ENCODE measurements at regions not wholly inside any gene's neighbourhood (a gene's known extent, or its start where the extent isn't known, plus 50 kb on each side); places are given as distances from the start of the nearest gene placed in this dataset.

DNA sequence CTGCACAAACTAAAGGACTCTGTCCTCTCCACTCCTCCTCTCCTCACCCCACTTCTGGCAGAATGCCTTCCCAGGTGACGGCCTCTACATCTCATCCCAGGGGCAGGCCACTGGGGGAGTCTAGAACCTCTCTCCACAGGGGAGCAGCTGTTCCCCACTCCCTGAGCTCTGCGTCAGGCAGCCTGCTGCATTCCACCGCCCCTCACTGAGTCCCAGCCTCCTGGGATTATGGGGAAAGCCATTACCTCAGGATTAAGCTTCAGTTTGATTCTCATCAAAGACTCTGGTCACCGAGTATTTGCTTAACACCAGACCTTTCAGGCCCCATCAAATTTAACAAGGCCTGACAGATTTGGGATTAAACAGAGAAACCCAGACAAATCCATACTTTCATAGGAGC is 405.9 kb downstream of the NXPE2 start:
- no peak for DNase-seq

DNA sequence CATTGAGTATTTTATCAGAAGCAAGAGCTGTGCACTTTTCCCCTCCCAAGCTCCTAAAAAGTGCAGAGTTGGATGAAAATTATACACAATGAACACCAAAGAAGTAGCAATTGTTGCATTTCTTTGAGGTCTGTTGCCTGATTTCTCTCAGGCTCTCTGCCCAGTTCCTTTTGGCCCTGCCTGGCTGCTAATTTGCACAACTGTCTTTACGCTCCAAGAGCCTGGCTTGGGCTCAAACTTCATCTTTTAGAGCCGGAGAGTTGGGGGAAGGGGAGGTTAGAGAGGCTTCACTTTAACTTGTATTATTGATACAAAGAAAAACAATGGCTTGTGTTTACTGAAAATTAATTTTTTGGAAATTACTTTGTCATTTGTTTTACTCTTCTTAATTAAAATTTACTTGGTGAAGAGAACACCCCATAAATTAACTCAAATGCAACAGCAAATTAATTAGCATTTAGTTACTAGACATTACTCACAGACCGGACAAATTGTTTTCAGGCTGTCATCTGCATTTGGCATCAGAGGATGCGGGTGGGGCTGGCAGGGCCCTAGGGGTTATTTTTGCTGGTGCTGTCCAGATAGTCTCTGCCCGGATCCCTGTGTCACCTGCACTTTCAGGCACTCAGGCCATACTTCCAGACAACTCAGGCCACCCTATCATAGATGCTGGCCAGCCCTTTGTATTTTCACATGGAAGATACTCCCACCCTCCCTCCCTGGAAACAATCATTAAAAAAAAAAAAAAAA is 407.3 kb downstream of the NXPE2 start:
- no peak for DNase-seq

- DNase-seq, result no peak
Observed at GRCh38 chr11:115087791-115088190, 409.5 kb downstream of the NXPE2 start.

- DNase-seq, result no peak
Observed at GRCh38 chr11:115092516-115092915, 411.7 kb downstream of the CADM1 start.

DNA sequence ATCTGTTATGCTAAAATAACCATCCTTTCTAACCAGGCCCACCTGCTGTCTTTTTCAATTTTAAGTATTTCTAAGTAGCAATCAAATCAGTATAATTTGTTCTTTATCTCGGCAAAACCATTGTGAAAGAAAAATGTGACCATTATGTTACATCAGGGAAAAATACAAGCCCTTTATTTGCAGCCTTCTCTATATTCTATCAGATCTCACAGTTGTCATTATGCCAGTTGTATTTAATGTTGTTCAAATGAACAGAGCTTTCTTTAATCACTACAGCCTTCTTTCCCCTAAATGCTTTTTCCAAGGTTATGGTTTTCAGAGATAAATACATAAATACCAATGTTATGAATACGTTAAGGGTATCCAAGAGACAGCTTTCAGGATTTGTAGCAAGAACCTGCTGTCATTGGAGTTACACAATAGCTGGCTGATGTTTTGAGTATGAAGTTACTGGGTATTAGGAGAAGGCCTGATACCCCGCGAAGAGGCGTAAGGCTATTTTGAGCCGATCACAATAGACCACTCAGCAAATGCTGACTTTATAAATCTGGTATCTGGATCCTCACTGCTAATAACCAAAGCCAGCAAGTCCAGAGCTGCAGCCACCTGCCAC is 406.3 kb downstream of the CADM1 start:
- DNase-seq, result no peak

GRCh38 chr11:115100706-115101105 is 403.5 kb downstream of the CADM1 start:
- no peak for DNase-seq

- no peak for DNase-seq
Observed at GRCh38 chr11:115103921-115104320, 400.3 kb downstream of the CADM1 start.

DNA sequence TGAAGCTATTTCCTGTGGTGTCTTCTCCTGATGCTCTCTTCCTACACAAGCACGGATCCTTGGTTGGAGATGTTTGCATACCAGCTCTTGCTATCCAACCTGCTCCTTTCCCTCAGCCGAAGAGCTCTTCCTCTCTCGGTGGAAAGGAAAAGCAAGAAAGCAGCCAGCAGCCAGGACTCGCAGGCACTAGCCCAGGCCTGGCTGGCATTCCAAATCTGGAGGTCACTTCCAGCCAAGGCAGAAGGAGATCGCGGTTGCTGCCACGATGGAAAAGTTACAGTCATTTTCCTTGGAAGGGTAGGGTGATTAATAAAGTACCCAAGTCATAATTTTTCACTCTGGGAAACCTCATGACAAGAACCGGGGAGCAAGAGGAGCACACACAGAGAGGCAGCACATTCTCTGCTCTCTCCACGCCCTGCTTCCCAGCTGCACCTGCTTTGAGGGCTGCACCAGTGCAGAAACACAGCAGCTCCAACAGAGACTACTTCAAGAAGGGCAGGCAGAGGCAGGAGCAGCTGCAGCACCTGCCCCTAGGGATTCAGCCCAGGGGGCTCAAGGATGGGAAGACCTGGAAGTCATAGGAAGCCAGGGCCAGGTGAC is 399.3 kb downstream of the CADM1 start:
- DNase-seq, result no peak

- no peak for DNase-seq
Observed at GRCh38 chr11:115111066-115111465, 393.1 kb downstream of the CADM1 start.

GRCh38 chr11:115112754-115113153 is 391.5 kb downstream of the CADM1 start:
- no peak for DNase-seq

DNA sequence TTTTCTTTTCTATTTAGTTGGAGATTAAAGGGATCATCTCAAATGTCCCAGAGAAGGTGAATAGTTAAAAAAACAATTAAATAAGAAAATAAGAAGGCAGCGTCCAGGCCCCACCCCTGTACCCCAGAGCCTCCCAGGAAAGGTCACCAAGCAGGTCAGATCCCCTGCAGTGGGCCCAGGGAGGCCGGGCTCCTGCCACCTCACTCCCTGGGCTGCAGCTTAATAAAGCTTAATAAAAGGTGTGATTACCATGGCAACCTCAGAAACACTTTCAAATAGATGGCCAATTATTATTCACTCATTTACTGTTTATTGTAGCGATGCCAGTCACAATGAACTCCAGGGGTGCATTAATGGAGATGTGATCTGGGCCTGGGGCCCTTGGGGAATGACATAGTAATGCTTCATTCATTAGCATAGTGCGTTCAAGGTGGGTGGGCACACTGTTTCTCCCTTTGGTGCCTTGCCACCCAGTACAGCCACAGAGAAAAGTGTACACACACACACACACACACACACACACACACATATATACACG is 386.2 kb downstream of the CADM1 start:
- no peak for DNase-seq

- no peak for DNase-seq
Observed at GRCh38 chr11:115119146-115119545, 385.1 kb downstream of the CADM1 start.
